ENCODE measurements at regions not wholly inside any gene's neighbourhood (a gene's known extent, or its start where the extent isn't known, plus 50 kb on each side); places are given as distances from the start of the nearest gene placed in this dataset.
A peak's percentile ranks its signal among the peaks of the same experiment; 100 is the strongest.

DNA sequence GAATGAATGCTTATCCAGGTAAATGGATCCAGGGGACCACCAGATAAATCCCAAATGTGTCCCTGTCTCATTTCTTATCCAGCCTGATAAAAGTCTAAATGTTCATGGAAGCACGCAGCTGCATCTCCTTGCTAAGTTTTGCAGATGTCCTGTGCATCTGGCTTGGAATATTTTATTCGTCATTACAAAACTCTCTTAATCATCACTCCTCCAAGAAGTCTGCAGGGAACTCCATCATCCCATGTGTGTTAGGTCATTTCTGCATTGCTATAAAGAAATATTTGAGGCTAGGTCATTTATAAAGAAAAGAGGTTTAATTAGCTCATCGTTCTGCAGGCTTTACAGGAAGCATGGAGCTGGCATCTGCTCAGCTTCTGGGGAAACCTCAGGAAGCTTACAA is 297.2 kb downstream of the HS3ST1 start:
- H3K9me3 ChIP-seq (ENCODE audit: severe bottlenecking) = no peaks in the 10 kb centered on the region
- ATAC-seq (ENCODE audit: low read depth) (no peak), DNase-seq (ENCODE audit: low spot score) (no peak)
- TF ChIP-seq CTCF (IDR thresholded peaks at IDR 0.05; ENCODE audit: poor library complexity, severe bottlenecking) = no peak
- no peaks in the 10 kb centered on the region for H3K27me3 ChIP-seq (ENCODE audit: insufficient read depth, poor library complexity, severe bottlenecking)
- no peaks in the 10 kb centered on the region for H3K4me1 ChIP-seq (ENCODE audit: insufficient read depth, poor library complexity, severe bottlenecking)
- no peak overlapping the region for H3K27ac ChIP-seq (ENCODE audit: poor library complexity, severe bottlenecking)
- H3K36me3 ChIP-seq (ENCODE audit: low read depth) = no peaks in the 10 kb centered on the region
- H3K4me3 ChIP-seq (ENCODE audit: severe bottlenecking) = no peak overlapping the region

DNA sequence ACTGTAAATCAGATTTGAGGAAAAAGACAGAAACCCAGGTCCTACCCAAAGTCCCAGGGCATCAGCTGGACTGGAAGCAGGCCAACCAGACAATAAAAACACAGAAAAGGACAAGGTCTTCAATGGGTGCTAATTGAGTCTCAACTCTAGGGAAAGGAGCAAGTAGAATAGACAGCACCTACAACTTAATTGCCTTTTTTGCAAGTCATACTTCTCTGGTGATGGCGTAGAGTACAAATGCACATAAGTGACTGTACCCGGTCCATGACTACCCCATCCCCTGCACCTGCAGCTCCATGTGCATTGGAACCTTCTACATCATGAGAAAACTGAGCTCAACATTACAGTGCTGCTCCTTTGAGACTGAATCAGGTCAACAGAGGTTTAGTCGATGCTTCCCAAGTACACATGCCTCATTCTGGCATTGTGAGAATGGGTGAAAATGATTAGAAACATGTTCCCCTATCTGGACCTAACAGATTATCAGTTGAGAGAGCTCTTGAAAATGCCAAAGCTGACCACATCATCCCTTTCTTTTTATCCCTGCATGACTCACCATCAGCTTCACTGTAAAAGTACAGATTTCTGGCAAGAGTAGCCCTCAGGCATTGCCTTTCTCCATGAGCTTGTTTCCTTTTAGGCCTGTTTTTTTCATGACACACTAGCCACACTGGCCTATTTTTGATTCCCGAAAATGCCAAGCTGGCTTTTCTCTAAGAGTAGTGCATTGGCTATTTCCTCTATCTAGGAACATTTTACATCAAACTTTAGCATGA is 298.3 kb downstream of the HS3ST1 start:
- no peak for TF ChIP-seq CTCF (IDR thresholded peaks at IDR 0.05; ENCODE audit: poor library complexity, severe bottlenecking)
- no peaks in the 10 kb centered on the region for H3K4me1 ChIP-seq (ENCODE audit: insufficient read depth, poor library complexity, severe bottlenecking)
- H3K4me3 ChIP-seq (ENCODE audit: severe bottlenecking) = no peak overlapping the region
- DNase-seq (ENCODE audit: low spot score) = no peak
- H3K9me3 ChIP-seq (ENCODE audit: severe bottlenecking) = no peaks in the 10 kb centered on the region
- H3K36me3 ChIP-seq (ENCODE audit: low read depth) = no peaks in the 10 kb centered on the region
- H3K27me3 ChIP-seq (ENCODE audit: insufficient read depth, poor library complexity, severe bottlenecking) = no peaks in the 10 kb centered on the region
- no peak overlapping the region for H3K27ac ChIP-seq (ENCODE audit: poor library complexity, severe bottlenecking)
- peak; percentile 66 for ATAC-seq (ENCODE audit: low read depth)

- H3K4me1 ChIP-seq (ENCODE audit: insufficient read depth, poor library complexity, severe bottlenecking) = no peaks in the 10 kb centered on the region
Measured at GRCh38 chr4:11120435-11120834, 308.3 kb downstream of the HS3ST1 start.

DNA sequence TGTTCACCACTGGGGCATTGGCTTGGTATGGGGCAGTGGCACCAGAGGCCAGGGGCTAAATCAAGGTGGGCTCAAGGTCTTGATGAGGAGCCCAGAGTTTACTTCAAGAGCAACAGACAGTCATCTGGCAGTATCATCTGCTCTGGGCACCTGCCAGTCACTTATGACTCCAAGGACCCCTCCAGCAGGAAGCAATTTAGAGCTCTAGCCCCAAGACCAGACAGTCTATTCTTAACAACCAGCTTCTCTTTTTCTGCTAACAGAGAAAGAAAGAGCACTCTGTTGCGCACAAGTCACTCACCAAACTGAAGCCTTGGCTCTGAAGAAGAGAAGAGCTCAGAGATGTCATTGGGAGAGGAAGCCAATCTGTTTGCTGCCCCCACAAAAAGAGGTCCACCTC is 309.2 kb downstream of the HS3ST1 start:
- ATAC-seq (ENCODE audit: low read depth) = no peak
- H3K9me3 ChIP-seq (ENCODE audit: severe bottlenecking) = no peaks in the 10 kb centered on the region

More at GRCh38 chr4:11120435-11120834, 308.3 kb downstream of the HS3ST1 start:
- no peak for DNase-seq (ENCODE audit: low spot score)
- no peak for TF ChIP-seq CTCF (IDR thresholded peaks at IDR 0.05; ENCODE audit: poor library complexity, severe bottlenecking)
- no peak overlapping the region for H3K27ac ChIP-seq (ENCODE audit: poor library complexity, severe bottlenecking)
- H3K4me3 ChIP-seq (ENCODE audit: severe bottlenecking) = no peak overlapping the region
- H3K9me3 ChIP-seq (ENCODE audit: severe bottlenecking) = no peaks in the 10 kb centered on the region
- no peak for ATAC-seq (ENCODE audit: low read depth)
- no peaks in the 10 kb centered on the region for H3K36me3 ChIP-seq (ENCODE audit: low read depth)
- no peaks in the 10 kb centered on the region for H3K27me3 ChIP-seq (ENCODE audit: insufficient read depth, poor library complexity, severe bottlenecking)

More for the DNA sequence above, 309.2 kb downstream of the HS3ST1 start:
- Histone ChIP-seq H3K27me3 (ENCODE audit: insufficient read depth, poor library complexity, severe bottlenecking) (no peaks in the 10 kb centered on the region), H3K36me3 (ENCODE audit: low read depth) (no peaks in the 10 kb centered on the region), H3K27ac (ENCODE audit: poor library complexity, severe bottlenecking) (no peak overlapping the region), H3K4me3 (ENCODE audit: severe bottlenecking) (no peak overlapping the region), H3K4me1 (ENCODE audit: insufficient read depth, poor library complexity, severe bottlenecking) (no peaks in the 10 kb centered on the region)
- TF ChIP-seq CTCF (IDR thresholded peaks at IDR 0.05; ENCODE audit: poor library complexity, severe bottlenecking) = no peak
- DNase-seq (ENCODE audit: low spot score) = no peak

All from RWPE2 (cell line).